PC-9 (cell line): ENCODE measurements at regions not wholly inside any gene's neighbourhood (a gene's known extent, or its start where the extent isn't known, plus 50 kb on each side); places are given as distances from the start of the nearest gene placed in this dataset.

Source experiments
- EZH2 ChIP-seq: fragments of 200-600 bp; sonication (generic); IDR thresholded peaks from 2 replicates; pipeline ENCODE4 v1.8.0; 2017; ENCODE audit warnings: antibody characterized with exemption, low read depth
- TF ChIP-seq, protein P1 (sequence below): fragments of 200-600 bp; sonication (generic); conservative IDR thresholded peaks from 2 replicates; pipeline ENCODE4 v1.6.1; 2017; ENCODE audit warnings: mixed run types, antibody characterized with exemption, mild to moderate bottlenecking, moderate library complexity

- TF ChIP-seq, protein P1, sequence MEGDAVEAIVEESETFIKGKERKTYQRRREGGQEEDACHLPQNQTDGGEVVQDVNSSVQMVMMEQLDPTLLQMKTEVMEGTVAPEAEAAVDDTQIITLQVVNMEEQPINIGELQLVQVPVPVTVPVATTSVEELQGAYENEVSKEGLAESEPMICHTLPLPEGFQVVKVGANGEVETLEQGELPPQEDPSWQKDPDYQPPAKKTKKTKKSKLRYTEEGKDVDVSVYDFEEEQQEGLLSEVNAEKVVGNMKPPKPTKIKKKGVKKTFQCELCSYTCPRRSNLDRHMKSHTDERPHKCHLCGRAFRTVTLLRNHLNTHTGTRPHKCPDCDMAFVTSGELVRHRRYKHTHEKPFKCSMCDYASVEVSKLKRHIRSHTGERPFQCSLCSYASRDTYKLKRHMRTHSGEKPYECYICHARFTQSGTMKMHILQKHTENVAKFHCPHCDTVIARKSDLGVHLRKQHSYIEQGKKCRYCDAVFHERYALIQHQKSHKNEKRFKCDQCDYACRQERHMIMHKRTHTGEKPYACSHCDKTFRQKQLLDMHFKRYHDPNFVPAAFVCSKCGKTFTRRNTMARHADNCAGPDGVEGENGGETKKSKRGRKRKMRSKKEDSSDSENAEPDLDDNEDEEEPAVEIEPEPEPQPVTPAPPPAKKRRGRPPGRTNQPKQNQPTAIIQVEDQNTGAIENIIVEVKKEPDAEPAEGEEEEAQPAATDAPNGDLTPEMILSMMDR = no peak
- no peak for TF ChIP-seq EZH2
These were observed 1196.7 kb downstream of the RAPGEF2 start for GRCh38 chr4:160299608-160300007.
